Nephron progenitor cell (in vitro differentiated cells): ENCODE measurements at regions not wholly inside any gene's neighbourhood (a gene's known extent, or its start where the extent isn't known, plus 50 kb on each side); places are given as distances from the start of the nearest gene placed in this dataset.

ENCODE experiments used
- DNase-seq: peaks from one replicate; pipeline ENCODE4 v3.0.0; 2021
- H3K27ac Mint-ChIP-seq: 2 replicates; pipeline ENCODE4 v1.8.0; 2021; ENCODE audit warnings: mild to moderate bottlenecking, moderate library complexity, mixed read lengths
- H3K27me3 Mint-ChIP-seq: 2 replicates; pipeline ENCODE4 v1.8.0; 2021; ENCODE audit warnings: mild to moderate bottlenecking, low read depth, mixed read lengths; ENCODE audit not compliant: poor library complexity
- H3K36me3 Mint-ChIP-seq: 2 replicates; pipeline ENCODE4 v1.8.0; 2021; ENCODE audit warnings: low read depth, mixed read lengths
- H3K4me1 Mint-ChIP-seq: 2 replicates; pipeline ENCODE4 v1.8.0; 2021; ENCODE audit warnings: mixed read lengths
- H3K4me3 Mint-ChIP-seq: 2 replicates; pipeline ENCODE4 v1.8.0; 2021; ENCODE audit warnings: mild to moderate bottlenecking, moderate library complexity, mixed read lengths
- H3K9me3 Mint-ChIP-seq: 2 replicates; pipeline ENCODE4 v1.8.0; 2021; ENCODE audit warnings: mild to moderate bottlenecking, moderate library complexity, mixed read lengths
- CTCF ChIP-seq: fragments of 200-600 bp; sonication (generic); IDR thresholded peaks from 2 replicates; pipeline ENCODE4 v1.5.0; 2021; ENCODE audit warnings: antibody characterized with exemption

GRCh38 chr6:37580176-37580955 is 80.7 kb upstream of the CCDC167 start:
- no peak overlapping the region for H3K27ac Mint-ChIP-seq
- no peaks in the 10 kb centered on the region for H3K36me3 Mint-ChIP-seq
- H3K9me3 Mint-ChIP-seq = no peaks in the 10 kb centered on the region

GRCh38 chr6:37579444-37580067 is 79.9 kb upstream of the CCDC167 start:
- H3K9me3 Mint-ChIP-seq = no peaks in the 10 kb centered on the region

More at GRCh38 chr6:37580176-37580955, 80.7 kb upstream of the CCDC167 start:
- peaks cover 51% of the 10 kb centered on the region for H3K4me1 Mint-ChIP-seq
- TF ChIP-seq CTCF = no peak
- peaks cover 35% of the 10 kb centered on the region for H3K27me3 Mint-ChIP-seq
- H3K4me3 Mint-ChIP-seq = no peak overlapping the region
- no peak for DNase-seq

GRCh38 chr6:37578104-37578503 is 78.4 kb upstream of the CCDC167 start:
- no peak for TF ChIP-seq CTCF
- Mint-ChIP-seq H3K27me3 (peaks cover 32% of the 10 kb centered on the region), H3K36me3 (no peaks in the 10 kb centered on the region), H3K27ac (no peak overlapping the region), H3K9me3 (no peaks in the 10 kb centered on the region), H3K4me1 (peaks cover 34% of the 10 kb centered on the region), H3K4me3 (no peak overlapping the region)
- DNase-seq = no peak

More at GRCh38 chr6:37579444-37580067, 79.9 kb upstream of the CCDC167 start:
- H3K36me3 Mint-ChIP-seq = no peaks in the 10 kb centered on the region
- no peak overlapping the region for H3K4me3 Mint-ChIP-seq
- peaks cover 37% of the 10 kb centered on the region for H3K27me3 Mint-ChIP-seq
- H3K4me1 Mint-ChIP-seq = peaks cover 42% of the 10 kb centered on the region
- DNase-seq = no peak
- no peak for TF ChIP-seq CTCF
- no peak overlapping the region for H3K27ac Mint-ChIP-seq

GRCh38 chr6:37576336-37576737 is 76.6 kb upstream of the CCDC167 start:
- Mint-ChIP-seq H3K27ac (no peak overlapping the region), H3K36me3 (no peaks in the 10 kb centered on the region), H3K27me3 (peaks cover 33% of the 10 kb centered on the region), H3K4me1 (peaks cover 26% of the 10 kb centered on the region), H3K9me3 (no peaks in the 10 kb centered on the region), H3K4me3 (no peak overlapping the region)
- no peak for DNase-seq
- TF ChIP-seq CTCF = no peak

GRCh38 chr6:37575221-37575620 is 75.5 kb upstream of the CCDC167 start:
- no peak for DNase-seq
- no peak overlapping the region for H3K4me3 Mint-ChIP-seq
- H3K27me3 Mint-ChIP-seq = peaks cover 34% of the 10 kb centered on the region
- no peaks in the 10 kb centered on the region for H3K9me3 Mint-ChIP-seq
- H3K27ac Mint-ChIP-seq = no peak overlapping the region
- TF ChIP-seq CTCF = no peak
- peaks cover 33% of the 10 kb centered on the region for H3K4me1 Mint-ChIP-seq
- no peaks in the 10 kb centered on the region for H3K36me3 Mint-ChIP-seq
